ENCODE measurements at regions not wholly inside any gene's neighbourhood (a gene's known extent, or its start where the extent isn't known, plus 50 kb on each side); places are given as distances from the start of the nearest gene placed in this dataset.

GRCh38 chr6:169863710-169864109, 112.3 kb downstream of the ERMARD start:
- no peak for TF ChIP-seq CTCF (conservative IDR thresholded peaks at IDR 0.05; ENCODE audit: control insufficient read depth, insufficient read depth, low read depth, low read length)
- DNase-seq (ENCODE audit: low read depth) = no peak
- no peak overlapping the region for H3K4me3 ChIP-seq (ENCODE audit: control insufficient read depth, low read depth, low read length)

- no peak for DNase-seq (ENCODE audit: low read depth)
- no peak for TF ChIP-seq CTCF (conservative IDR thresholded peaks at IDR 0.05; ENCODE audit: control insufficient read depth, insufficient read depth, low read depth, low read length)
- H3K4me3 ChIP-seq (ENCODE audit: control insufficient read depth, low read depth, low read length) = no peak overlapping the region
Observed at GRCh38 chr6:169862892-169863525, 111.6 kb downstream of the ERMARD start.

- no peak overlapping the region for H3K4me3 ChIP-seq (ENCODE audit: control insufficient read depth, low read depth, low read length)
- no peak for TF ChIP-seq CTCF (conservative IDR thresholded peaks at IDR 0.05; ENCODE audit: control insufficient read depth, insufficient read depth, low read depth, low read length)
- DNase-seq (ENCODE audit: low read depth) = no peak
Observed at GRCh38 chr6:169862043-169862891, 110.8 kb downstream of the ERMARD start.

- no peak for TF ChIP-seq CTCF (conservative IDR thresholded peaks at IDR 0.05; ENCODE audit: control insufficient read depth, insufficient read depth, low read depth, low read length)
- DNase-seq (ENCODE audit: low read depth) = no peak
- H3K4me3 ChIP-seq (ENCODE audit: control insufficient read depth, low read depth, low read length) = no peak overlapping the region
Observed at GRCh38 chr6:169861431-169862042, 110.1 kb downstream of the ERMARD start.

- no peak for TF ChIP-seq CTCF (conservative IDR thresholded peaks at IDR 0.05; ENCODE audit: control insufficient read depth, insufficient read depth, low read depth, low read length)
- no peak overlapping the region for H3K4me3 ChIP-seq (ENCODE audit: control insufficient read depth, low read depth, low read length)
- DNase-seq (ENCODE audit: low read depth) = no peak
Observed at GRCh38 chr6:169859978-169860703, 108.7 kb downstream of the ERMARD start.

- no peak overlapping the region for H3K4me3 ChIP-seq (ENCODE audit: control insufficient read depth, low read depth, low read length)
- DNase-seq (ENCODE audit: low read depth) = no peak
- TF ChIP-seq CTCF (conservative IDR thresholded peaks at IDR 0.05; ENCODE audit: control insufficient read depth, insufficient read depth, low read depth, low read length) = no peak
Observed at GRCh38 chr6:169859401-169859977, 108.1 kb downstream of the ERMARD start.

All from fibroblast of mammary gland (primary cell).